AG04450 (cell line): ENCODE measurements at regions not wholly inside any gene's neighbourhood (a gene's known extent, or its start where the extent isn't known, plus 50 kb on each side); places are given as distances from the start of the nearest gene placed in this dataset.

Source experiments
- CTCF ChIA-PET: fragments of 300-600, 350-600 bp; formaldehyde crosslinking; extraction: SDS; loops from one replicate; lab custom pipeline; 2022; ENCODE audit warnings: antibody characterized with exemption, inconsistent platforms; lab: Charles Lee
- POLR2A ChIA-PET: fragments of 350-600 bp; formaldehyde crosslinking; extraction: SDS; loops from one replicate; lab custom pipeline; 2021; ENCODE audit warnings: antibody characterized with exemption, inconsistent platforms; lab: Yijun Ruan, JAX
- DNase-seq: peaks from one replicate; pipeline ENCODE4 v3.0.0-alpha.2; 2011; ENCODE audit warnings: low read depth, low spot score
- H3K27ac ChIP-seq: one replicate; pipeline ENCODE4 v1.5.1; 2012; ENCODE audit warnings: low read depth, low read length, control low read depth
- H3K27me3 ChIP-seq: one replicate; pipeline ENCODE4 v1.6.0; 2012; ENCODE audit warnings: low read length; ENCODE audit not compliant: control insufficient read depth, insufficient read depth
- H3K4me3 ChIP-seq: 2 replicates; pipeline ENCODE4 v1.5.1; 2011; ENCODE audit warnings: mild to moderate bottlenecking, low read depth, low read length, control low read depth
- H3K9me3 ChIP-seq: 2 replicates; pipeline ENCODE4 v1.5.1; 2012; ENCODE audit warnings: low read length; ENCODE audit not compliant: control insufficient read depth, insufficient read depth
- TF ChIP-seq, protein P1 (sequence below): IDR thresholded peaks from 2 replicates; pipeline ENCODE4 v1.5.1; 2011; ENCODE audit warnings: low read depth, low read length, control low read depth, inconsistent platforms

DNA sequence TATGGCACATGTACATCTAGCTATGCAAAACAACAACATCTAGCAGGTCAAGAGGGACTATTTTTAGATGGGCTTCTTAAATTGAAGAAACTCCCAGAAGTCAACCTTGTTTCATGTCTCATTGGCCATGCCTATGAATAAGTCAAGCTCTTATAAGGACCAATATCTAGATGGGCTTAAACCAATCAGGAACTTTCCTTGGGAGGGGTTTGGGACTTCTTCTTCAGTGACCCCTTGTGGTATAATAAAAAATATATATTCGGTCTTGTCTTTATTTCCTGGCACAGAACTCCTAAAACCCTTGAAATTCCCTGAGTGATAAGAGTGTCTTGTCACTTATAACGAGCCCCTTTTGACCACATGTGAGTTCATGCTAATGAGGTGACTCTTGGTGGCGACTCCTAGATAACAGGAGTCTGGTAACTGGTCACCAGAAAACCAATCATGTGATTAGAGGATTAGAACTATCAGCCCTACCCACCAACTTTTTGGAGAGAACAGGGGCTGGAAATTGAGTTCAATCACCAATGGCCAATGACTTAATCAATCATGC, 218.3 kb downstream of the HHIPL2 start:
- H3K9me3 ChIP-seq: no peaks in the 10 kb centered on the region
- H3K27me3 ChIP-seq: no peaks in the 10 kb centered on the region
- TF ChIP-seq, protein P1, sequence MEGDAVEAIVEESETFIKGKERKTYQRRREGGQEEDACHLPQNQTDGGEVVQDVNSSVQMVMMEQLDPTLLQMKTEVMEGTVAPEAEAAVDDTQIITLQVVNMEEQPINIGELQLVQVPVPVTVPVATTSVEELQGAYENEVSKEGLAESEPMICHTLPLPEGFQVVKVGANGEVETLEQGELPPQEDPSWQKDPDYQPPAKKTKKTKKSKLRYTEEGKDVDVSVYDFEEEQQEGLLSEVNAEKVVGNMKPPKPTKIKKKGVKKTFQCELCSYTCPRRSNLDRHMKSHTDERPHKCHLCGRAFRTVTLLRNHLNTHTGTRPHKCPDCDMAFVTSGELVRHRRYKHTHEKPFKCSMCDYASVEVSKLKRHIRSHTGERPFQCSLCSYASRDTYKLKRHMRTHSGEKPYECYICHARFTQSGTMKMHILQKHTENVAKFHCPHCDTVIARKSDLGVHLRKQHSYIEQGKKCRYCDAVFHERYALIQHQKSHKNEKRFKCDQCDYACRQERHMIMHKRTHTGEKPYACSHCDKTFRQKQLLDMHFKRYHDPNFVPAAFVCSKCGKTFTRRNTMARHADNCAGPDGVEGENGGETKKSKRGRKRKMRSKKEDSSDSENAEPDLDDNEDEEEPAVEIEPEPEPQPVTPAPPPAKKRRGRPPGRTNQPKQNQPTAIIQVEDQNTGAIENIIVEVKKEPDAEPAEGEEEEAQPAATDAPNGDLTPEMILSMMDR: no peak
- POLR2A ChIA-PET: no interaction called here
- no peak overlapping the region for H3K4me3 ChIP-seq
- no peak for DNase-seq
- CTCF ChIA-PET: interaction anchor here (1.3 kb wide), 1 partner anchor 125 kb away, joined by 4 read pairs; no protein-coding TSS in a partner anchor
- H3K27ac ChIP-seq: no peak overlapping the region

- Histone ChIP-seq H3K9me3 (no peaks in the 10 kb centered on the region), H3K4me3 (no peak overlapping the region), H3K27ac (no peak overlapping the region), H3K27me3 (no peaks in the 10 kb centered on the region)
- ChIA-PET CTCF (interaction anchor here (1.5 kb wide), 1 partner anchor 129 kb away, joined by 3 read pairs; no protein-coding TSS in a partner anchor), POLR2A (interaction anchor here (0.6 kb wide), 1 partner anchor 18 kb away, joined by 8 read pairs; no protein-coding TSS in a partner anchor)
- no peak for DNase-seq
- TF ChIP-seq, protein P1: no peak
Observed at GRCh38 chr1:222326710-222327036, 221.2 kb downstream of the HHIPL2 start.

GRCh38 chr1:222326006-222326709, 221.7 kb downstream of the HHIPL2 start:
- H3K27ac ChIP-seq: no peak overlapping the region
- TF ChIP-seq, protein P1: no peak
- H3K4me3 ChIP-seq: no peak overlapping the region
- H3K27me3 ChIP-seq: no peaks in the 10 kb centered on the region
- CTCF ChIA-PET: interaction anchor here (1.5 kb wide), 1 partner anchor 129 kb away, joined by 3 read pairs; no protein-coding TSS in a partner anchor
- POLR2A ChIA-PET: no interaction called here
- no peaks in the 10 kb centered on the region for H3K9me3 ChIP-seq
- DNase-seq: no peak

- H3K27ac ChIP-seq: no peak overlapping the region
- H3K9me3 ChIP-seq: no peaks in the 10 kb centered on the region
- H3K27me3 ChIP-seq: no peaks in the 10 kb centered on the region
- DNase-seq: no peak
- TF ChIP-seq, protein P1: no peak
- POLR2A ChIA-PET: no interaction called here
- no peak overlapping the region for H3K4me3 ChIP-seq
- CTCF ChIA-PET: no interaction called here
Observed at GRCh38 chr1:222325506-222325905, 222.4 kb downstream of the HHIPL2 start.

DNA sequence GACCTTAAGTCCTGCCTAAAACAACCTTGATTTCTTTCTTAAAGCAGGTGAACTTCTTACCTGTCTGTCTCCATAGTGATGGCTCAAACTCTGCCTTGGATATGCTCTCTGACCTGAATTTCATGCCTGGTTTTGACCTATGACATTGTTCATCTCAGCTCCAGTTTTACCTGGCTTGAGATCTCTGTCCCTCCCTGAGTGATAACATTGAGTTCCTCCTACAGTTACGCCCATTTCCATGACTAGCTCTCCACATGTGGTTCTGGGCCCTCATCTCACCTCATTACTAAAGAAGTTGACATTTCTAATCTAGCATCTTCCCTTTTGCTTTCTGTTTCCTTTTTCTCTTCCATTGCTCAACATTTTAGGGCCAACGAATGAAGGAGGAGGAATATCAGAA, 233.1 kb downstream of the HHIPL2 start:
- CTCF ChIA-PET: no interaction called here
- TF ChIP-seq, protein P1: no peak
- Histone ChIP-seq H3K27me3 (no peaks in the 10 kb centered on the region), H3K27ac (no peak overlapping the region), H3K9me3 (no peaks in the 10 kb centered on the region), H3K4me3 (no peak overlapping the region)
- POLR2A ChIA-PET: no interaction called here
- no peak for DNase-seq
